Effector memory CD8-positive, alpha-beta T cell (primary cell): ENCODE measurements at regions not wholly inside any gene's neighbourhood (a gene's known extent, or its start where the extent isn't known, plus 50 kb on each side); places are given as distances from the start of the nearest gene placed in this dataset.

Experiments
- ATAC-seq: fragments of 150-1000 bp; cut with Tn5 transposase; replicated peaks from 2 replicates; pipeline ENCODE4 v1.10.0; 2021; ENCODE audit warnings: mild to moderate bottlenecking, moderate library complexity
- DNase-seq, 3 experiments: peaks; one replicate each; pipeline ENCODE4 v3.0.0; 2021
- H3K27ac Mint-ChIP-seq, 2 donors: one replicate each; pipeline ENCODE4 v1.8.0; 2022; ENCODE audit warnings: mild to moderate bottlenecking in 2 of 2, mixed read lengths in 2 of 2, moderate library complexity in 2 of 2
- H3K27me3 Mint-ChIP-seq, 2 donors: one replicate each; pipeline ENCODE4 v1.8.0; 2022; ENCODE audit warnings: mixed read lengths in 2 of 2
- H3K36me3 Mint-ChIP-seq: one replicate; pipeline ENCODE4 v1.8.0; 2022; ENCODE audit warnings: mild to moderate bottlenecking, moderate library complexity, mixed read lengths; ENCODE audit not compliant: insufficient read depth
- H3K4me1 Mint-ChIP-seq, 2 donors: one replicate each; pipeline ENCODE4 v1.8.0; 2022; ENCODE audit warnings: low read depth in 2 of 2, mixed read lengths in 2 of 2
- H3K4me3 Mint-ChIP-seq, 2 donors: one replicate each; pipeline ENCODE4 v1.8.0; 2022; ENCODE audit warnings: mild to moderate bottlenecking in 2 of 2, mixed read lengths in 2 of 2, moderate library complexity in 2 of 2
- H3K9me3 Mint-ChIP-seq, 2 donors: one replicate each; pipeline ENCODE4 v1.8.0; 2022; ENCODE audit warnings: mixed read lengths in 2 of 2

DNA sequence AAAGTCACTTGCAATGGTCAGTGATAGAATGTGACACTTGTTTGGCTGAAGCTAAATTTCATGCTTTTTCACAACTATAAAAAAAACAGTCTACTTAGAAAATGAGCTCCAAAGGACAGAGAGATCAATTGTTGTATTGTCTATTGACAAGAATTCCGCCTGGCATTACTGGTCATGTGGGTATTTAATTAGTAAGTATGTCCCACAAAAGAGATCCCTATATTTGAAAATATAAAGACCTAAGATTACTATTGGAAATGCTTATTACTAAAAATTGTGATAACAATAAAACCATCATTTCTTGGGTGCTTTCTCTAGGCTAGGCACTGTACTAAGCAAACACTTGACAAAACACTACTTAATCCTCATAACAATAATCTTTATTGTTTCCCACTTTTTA is 745.2 kb upstream of the C9orf72 start:
- no peaks in the 10 kb centered on the region for H3K9me3 Mint-ChIP-seq
- H3K27me3 Mint-ChIP-seq: no peaks in the 10 kb centered on the region
- ATAC-seq (no peak), DNase-seq (no peak)
- no peak overlapping the region for H3K27ac Mint-ChIP-seq
- no peaks in the 10 kb centered on the region for H3K36me3 Mint-ChIP-seq
- no peak overlapping the region for H3K4me3 Mint-ChIP-seq
- H3K4me1 Mint-ChIP-seq: no peaks in the 10 kb centered on the region

GRCh38 chr9:28319981-28320380 is 746.7 kb upstream of the C9orf72 start:
- H3K27ac Mint-ChIP-seq: no peak overlapping the region
- ATAC-seq (no peak), DNase-seq (no peak)
- H3K27me3 Mint-ChIP-seq: no peaks in the 10 kb centered on the region
- no peaks in the 10 kb centered on the region for H3K4me1 Mint-ChIP-seq
- no peaks in the 10 kb centered on the region for H3K36me3 Mint-ChIP-seq
- no peak overlapping the region for H3K4me3 Mint-ChIP-seq
- peaks cover 0 to 2% of the 10 kb centered on the region in 2 donors for H3K9me3 Mint-ChIP-seq

- Mint-ChIP-seq H3K36me3 (no peaks in the 10 kb centered on the region), H3K9me3 (peaks cover 2 to 7% of the 10 kb centered on the region in 2 donors), H3K4me3 (no peak overlapping the region), H3K4me1 (no peaks in the 10 kb centered on the region), H3K27ac (no peak overlapping the region), H3K27me3 (no peaks in the 10 kb centered on the region)
- DNase-seq (no peak), ATAC-seq (no peak)
Observed at GRCh38 chr9:28320616-28321015, 747.3 kb upstream of the C9orf72 start.

DNA sequence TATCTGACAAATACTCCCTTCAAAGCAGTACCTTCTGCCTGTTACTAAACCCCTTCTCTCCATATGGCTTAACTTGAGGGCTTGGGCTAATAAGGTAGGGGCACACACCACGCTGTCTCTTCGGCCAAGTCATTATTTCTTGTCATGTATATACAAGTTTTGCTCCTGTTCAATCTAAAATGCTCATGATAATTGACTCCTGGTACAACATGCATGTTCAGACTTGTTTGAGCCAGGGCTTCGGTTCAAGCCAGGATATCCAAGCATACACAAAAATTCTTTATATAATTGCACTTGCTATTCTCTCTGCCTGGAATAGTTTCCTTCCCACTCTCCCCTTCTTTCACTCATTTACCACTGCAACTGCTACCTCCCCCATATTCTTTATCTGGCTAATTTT is 756.0 kb upstream of the C9orf72 start:
- ATAC-seq: no peak
- Mint-ChIP-seq H3K27me3 (no peaks in the 10 kb centered on the region), H3K36me3 (no peaks in the 10 kb centered on the region)

DNA sequence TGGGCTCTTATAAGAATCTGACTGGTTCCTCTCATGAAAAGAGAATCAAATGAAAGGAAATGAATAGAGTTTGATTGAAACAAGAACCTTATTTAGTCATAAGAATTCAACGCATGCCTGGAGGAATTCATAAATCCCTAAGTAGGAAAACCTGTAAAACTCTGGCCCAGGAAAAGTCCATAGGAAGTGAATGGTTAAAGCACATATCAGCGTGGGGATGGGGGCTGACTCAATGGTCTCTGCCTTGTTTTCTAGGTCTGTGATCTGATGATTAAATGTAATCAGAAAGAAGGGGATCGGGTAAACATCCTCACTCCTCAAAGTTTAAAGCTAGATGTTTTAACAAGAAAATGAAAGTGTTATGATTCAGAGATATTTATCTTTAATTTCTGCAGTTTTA is 759.4 kb upstream of the C9orf72 start:
- no peak overlapping the region for H3K4me3 Mint-ChIP-seq
- no peak for ATAC-seq
- no peak for DNase-seq
- no peaks in the 10 kb centered on the region for H3K4me1 Mint-ChIP-seq
- H3K9me3 Mint-ChIP-seq: peaks cover 12 to 21% of the 10 kb centered on the region in 2 donors
- H3K27ac Mint-ChIP-seq: no peak overlapping the region
- no peaks in the 10 kb centered on the region for H3K36me3 Mint-ChIP-seq
- H3K27me3 Mint-ChIP-seq: no peaks in the 10 kb centered on the region

More for the DNA sequence above, 756.0 kb upstream of the C9orf72 start:
- Mint-ChIP-seq H3K4me1 (no peaks in the 10 kb centered on the region), H3K9me3 (peaks cover 17 to 38% of the 10 kb centered on the region in 2 donors), H3K4me3 (no peak overlapping the region), H3K27ac (no peak overlapping the region)
- DNase-seq: no peak

DNA sequence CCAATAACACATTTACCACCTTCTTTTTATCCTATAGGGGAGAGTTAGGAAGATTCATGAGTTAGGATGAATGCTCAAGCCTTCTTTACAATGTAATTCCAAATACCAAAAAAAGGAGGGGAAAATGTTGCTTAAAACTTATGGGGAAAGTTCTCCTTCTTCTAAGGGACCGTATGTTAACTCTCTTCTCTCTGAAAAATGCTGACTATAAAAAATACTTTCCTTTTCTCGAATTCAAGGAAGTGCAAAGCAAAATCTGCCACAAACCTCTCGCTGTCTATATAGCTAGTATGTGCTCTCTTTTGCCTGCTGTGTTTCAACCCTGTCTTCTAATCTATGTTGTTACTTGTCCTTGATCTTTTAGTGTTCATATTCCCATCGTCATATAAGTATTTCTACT is 768.6 kb upstream of the C9orf72 start:
- ATAC-seq (no peak), DNase-seq (no peak)
- Mint-ChIP-seq H3K9me3 (peaks cover 2 to 11% of the 10 kb centered on the region in 2 donors), H3K27ac (no peak overlapping the region), H3K4me3 (no peak overlapping the region), H3K36me3 (no peaks in the 10 kb centered on the region), H3K4me1 (no peaks in the 10 kb centered on the region), H3K27me3 (no peaks in the 10 kb centered on the region)

DNA sequence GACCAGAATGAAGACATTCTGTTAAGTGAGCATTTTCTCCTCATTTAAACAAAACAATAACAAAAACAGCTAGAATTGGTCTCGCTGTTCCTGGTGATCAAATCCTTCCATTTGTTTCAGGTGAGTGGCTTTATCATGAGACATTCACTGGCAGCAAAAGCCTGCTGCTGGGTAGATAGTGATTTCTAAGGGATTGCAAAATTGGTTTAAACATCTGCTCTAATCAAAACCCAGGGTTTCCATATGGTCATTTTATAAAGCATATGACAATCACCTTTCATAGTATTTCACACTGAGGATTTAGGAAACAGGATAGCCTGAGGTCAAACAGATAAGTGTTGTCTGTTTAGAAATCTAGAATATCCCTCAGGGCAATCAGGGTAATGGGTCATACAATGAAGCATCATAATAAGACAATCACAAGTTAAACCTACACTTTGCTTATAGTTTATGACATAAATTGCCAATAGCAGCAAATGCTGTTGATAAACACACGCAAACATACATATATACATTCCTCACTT is 769.6 kb upstream of the C9orf72 start:
- Mint-ChIP-seq H3K27ac (no peak overlapping the region), H3K4me1 (no peaks in the 10 kb centered on the region), H3K36me3 (no peaks in the 10 kb centered on the region), H3K9me3 (peaks cover 2 to 13% of the 10 kb centered on the region in 2 donors), H3K27me3 (no peaks in the 10 kb centered on the region), H3K4me3 (no peak overlapping the region)
- DNase-seq: no peak
- ATAC-seq: no peak

GRCh38 chr9:28363151-28363562 is 789.9 kb upstream of the C9orf72 start:
- ATAC-seq (no peak), DNase-seq (no peak)
- Mint-ChIP-seq H3K27me3 (no peaks in the 10 kb centered on the region), H3K9me3 (peaks cover 5 to 21% of the 10 kb centered on the region in 2 donors), H3K4me3 (no peak overlapping the region), H3K4me1 (no peaks in the 10 kb centered on the region), H3K36me3 (no peaks in the 10 kb centered on the region), H3K27ac (no peak overlapping the region)

- ATAC-seq (no peak), DNase-seq (no peak)
- Mint-ChIP-seq H3K27ac (no peak overlapping the region), H3K36me3 (no peaks in the 10 kb centered on the region), H3K4me3 (no peak overlapping the region), H3K9me3 (peaks cover 9 to 22% of the 10 kb centered on the region in 2 donors), H3K27me3 (no peaks in the 10 kb centered on the region), H3K4me1 (no peaks in the 10 kb centered on the region)
Observed at GRCh38 chr9:28365020-28365640, 791.8 kb upstream of the C9orf72 start.

DNA sequence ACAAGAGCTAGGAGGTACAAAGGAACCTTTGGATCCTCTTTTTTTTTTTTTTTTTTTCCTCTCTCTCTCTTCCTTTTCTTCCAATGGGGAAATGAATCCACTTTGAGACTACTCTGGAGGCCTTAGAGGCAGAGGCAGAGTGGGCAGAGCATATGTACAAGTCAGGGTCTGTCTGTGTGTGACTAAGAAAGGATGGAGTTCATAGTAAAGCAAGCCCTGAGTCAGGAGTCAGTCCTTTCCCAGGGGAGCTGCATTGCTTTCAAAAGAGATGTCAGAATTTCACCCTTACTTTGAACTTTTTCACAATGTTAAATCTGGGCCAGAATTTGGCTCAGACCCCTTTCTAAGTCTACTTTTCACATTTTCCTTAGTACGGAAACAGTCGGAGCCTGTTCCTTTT is 792.4 kb upstream of the C9orf72 start:
- ATAC-seq (no peak), DNase-seq (no peak)
- Mint-ChIP-seq H3K27me3 (no peaks in the 10 kb centered on the region), H3K4me1 (no peaks in the 10 kb centered on the region), H3K4me3 (no peak overlapping the region), H3K36me3 (no peaks in the 10 kb centered on the region), H3K9me3 (peaks cover 9 to 22% of the 10 kb centered on the region in 2 donors), H3K27ac (no peak overlapping the region)

GRCh38 chr9:28378231-28378630 is 805.0 kb upstream of the C9orf72 start:
- Mint-ChIP-seq H3K4me1 (no peaks in the 10 kb centered on the region), H3K27me3 (no peaks in the 10 kb centered on the region), H3K4me3 (no peak overlapping the region), H3K9me3 (peaks cover 2 to 7% of the 10 kb centered on the region in 2 donors), H3K27ac (no peak overlapping the region), H3K36me3 (no peaks in the 10 kb centered on the region)
- ATAC-seq: no peak
- DNase-seq: no peak

DNA sequence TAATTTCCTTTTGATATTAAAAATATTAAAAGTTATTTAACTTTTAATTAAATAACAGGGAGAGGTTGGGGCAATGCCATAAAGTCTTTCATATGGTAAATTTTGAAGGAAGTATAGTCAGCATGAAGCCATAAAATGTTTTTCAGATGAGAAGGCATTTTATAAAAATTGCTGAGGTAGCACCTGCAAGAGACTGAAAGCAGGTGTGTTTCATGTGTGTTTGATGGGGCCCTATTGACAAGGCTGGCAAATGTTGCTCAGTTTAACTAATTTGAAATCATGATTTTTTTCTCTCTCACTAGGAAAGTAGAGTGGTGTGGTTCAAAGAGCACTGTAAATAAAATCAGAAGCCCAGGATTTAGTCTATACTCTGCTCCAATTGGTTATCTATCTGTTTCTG is 805.8 kb upstream of the C9orf72 start:
- DNase-seq: no peak
- Mint-ChIP-seq H3K27me3 (no peaks in the 10 kb centered on the region), H3K4me1 (no peaks in the 10 kb centered on the region), H3K27ac (no peak overlapping the region), H3K36me3 (no peaks in the 10 kb centered on the region), H3K4me3 (no peak overlapping the region), H3K9me3 (peaks cover 2 to 7% of the 10 kb centered on the region in 2 donors)
- ATAC-seq: no peak

DNA sequence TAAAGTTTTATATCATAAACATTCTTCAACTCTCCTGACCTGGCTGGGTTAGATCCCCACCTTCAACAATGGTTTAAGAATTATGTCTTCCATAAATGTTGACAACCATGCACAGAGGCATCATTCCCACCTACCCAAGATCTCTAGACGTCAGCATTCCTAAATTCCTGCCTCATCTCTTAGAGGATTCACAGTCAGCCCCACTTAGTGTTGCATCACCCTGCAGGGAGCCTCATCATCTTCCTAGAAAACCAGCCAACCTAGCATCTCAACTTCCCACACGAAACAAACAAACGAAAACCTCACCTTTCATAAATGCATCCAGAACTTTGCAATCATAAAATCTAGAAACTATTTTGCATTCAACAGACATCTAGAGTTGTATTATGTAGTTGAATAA is 816.1 kb upstream of the C9orf72 start:
- no peak overlapping the region for H3K27ac Mint-ChIP-seq
- ATAC-seq: no peak
- H3K27me3 Mint-ChIP-seq: no peaks in the 10 kb centered on the region
- H3K4me1 Mint-ChIP-seq: no peaks in the 10 kb centered on the region
- peaks cover 4 to 20% of the 10 kb centered on the region in 2 donors for H3K9me3 Mint-ChIP-seq
- H3K36me3 Mint-ChIP-seq: no peaks in the 10 kb centered on the region
- DNase-seq: no peak
- no peak overlapping the region for H3K4me3 Mint-ChIP-seq

- Mint-ChIP-seq H3K27me3 (no peaks in the 10 kb centered on the region), H3K27ac (no peak overlapping the region), H3K36me3 (no peaks in the 10 kb centered on the region), H3K4me3 (no peak overlapping the region), H3K9me3 (peaks cover 0 to 1% of the 10 kb centered on the region in 2 donors), H3K4me1 (no peaks in the 10 kb centered on the region)
- ATAC-seq (no peak), DNase-seq (no peak)
Observed at GRCh38 chr9:28394774-28395173, 821.5 kb upstream of the C9orf72 start.
